HepG2 (cell line): ENCODE measurements at regions not wholly inside any gene's neighbourhood (a gene's known extent, or its start where the extent isn't known, plus 50 kb on each side); places are given as distances from the start of the nearest gene placed in this dataset.

Experiments used
- ATAC-seq: fragments of 200-7000 bp; cut with Tn5 transposase; 3 replicates; pipeline ENCODE4 v1.9.1; 2020; ENCODE audit warnings: mild to moderate bottlenecking, moderate library complexity
- BruUV-seq: library from RNA; stranded (reverse); fragments of 400-500 nt; replicated peaks from 2 replicates; lab custom pipeline; 2021; lab: Mats Ljungman, UMichigan
- CTCF ChIA-PET: fragments of 300-600 bp; formaldehyde crosslinking; extraction: SDS; loops from one replicate; lab custom pipeline; 2021; ENCODE audit warnings: low total read pairs, inconsistent platforms, low intra/inter-chr PET ratio; lab: Yijun Ruan, JAX
- POLR2A ChIA-PET: fragments of 350-600 bp; sonication (Branson Sonifier 250); formaldehyde crosslinking; loops from one replicate; lab custom pipeline; 2020; ENCODE audit warnings: antibody characterized with exemption, inconsistent platforms; lab: Yijun Ruan, JAX
- DNase-seq: peaks from one replicate; pipeline ENCODE4 v3.0.0-alpha.2; 2015; ENCODE audit warnings: low spot score
- FAIRE-seq: peaks from 3 replicates; lab custom pipeline; 2011; peaks lifted over from hg19 to GRCh38; lab: Jason Lieb, UNC
- H2AFZ ChIP-seq: one replicate; pipeline ENCODE4 v1.6.1; 2011; ENCODE audit warnings: low read length, inconsistent platforms
- H3K27ac ChIP-seq: fragments of 300-600 bp; 3 replicates; pipeline ENCODE4 v1.8.0; 2011; ENCODE audit warnings: mixed run types, mild to moderate bottlenecking, mixed read lengths, low read length, inconsistent platforms; ENCODE audit not compliant: insufficient read depth; ENCODE audit errors: extremely low read length
- H3K27me3 ChIP-seq, 2 experiments: fragments of 200-600 bp in 1 of 2; 2 replicates in 1 of 2; 3 replicates in 1 of 2; pipeline versions ENCODE4 v1.6.0 to v1.8.0; 2011; ENCODE audit warnings: low read length in 2 of 2, mild to moderate bottlenecking in 2 of 2, moderate library complexity in 2 of 2, inconsistent platforms in 1 of 2; ENCODE audit not compliant: insufficient read depth in 2 of 2, control insufficient read depth in 1 of 2
- H3K36me3 ChIP-seq, 2 experiments: fragments of 200-600 bp in 1 of 2; replicated peaks in 1 of 2; 2 replicates in 1 of 2; 3 replicates in 1 of 2; pipeline versions ENCODE4 v1.5.1 to v1.8.0; 2011; ENCODE audit warnings: low read length in 2 of 2, inconsistent platforms in 1 of 2; ENCODE audit not compliant: insufficient read depth in 2 of 2, control insufficient read depth in 1 of 2
- H3K4me1 ChIP-seq: 2 replicates; pipeline ENCODE4 v1.5.1; 2012; ENCODE audit warnings: low read length, inconsistent platforms; ENCODE audit not compliant: insufficient read depth
- H3K4me2 ChIP-seq: 2 replicates; pipeline ENCODE4 v1.6.0; 2011; ENCODE audit warnings: low read depth, low read length, inconsistent platforms
- H3K4me3 ChIP-seq, 3 experiments: fragments of 200-600 bp in 1 of 3; sonication (generic), shearing (Covaris generic) in 1 of 3; replicated peaks in 1 of 3; 2 replicates each; pipeline ENCODE4 v1.5.1; 2011 to 2016; ENCODE audit warnings: low read length in 3 of 3, inconsistent platforms in 2 of 3, low read depth in 2 of 3, mild to moderate bottlenecking in 2 of 3, control low read depth in 1 of 3, mixed read lengths in 1 of 3; ENCODE audit not compliant: insufficient read depth in 1 of 3
- H3K79me2 ChIP-seq: one replicate; pipeline ENCODE4 v1.6.1; 2011; ENCODE audit warnings: low read length, inconsistent platforms; ENCODE audit not compliant: insufficient read depth
- H3K9ac ChIP-seq: 2 replicates; pipeline ENCODE4 v1.6.0; 2011; ENCODE audit warnings: mild to moderate bottlenecking, low read depth, low read length, inconsistent platforms; ENCODE audit not compliant: insufficient read depth
- H3K9me3 ChIP-seq: 2 replicates; pipeline ENCODE4 v1.5.1; 2012; ENCODE audit warnings: mild to moderate bottlenecking, low read length
- H4K20me1 ChIP-seq: 2 replicates; pipeline ENCODE4 v1.6.0; 2011; ENCODE audit warnings: inconsistent platforms, mild to moderate bottlenecking, low read length, moderate library complexity; ENCODE audit not compliant: insufficient read depth
- FOXA3 ChIP-seq: IDR thresholded peaks from 2 replicates; pipeline ENCODE4 v1.6.1; 2016; ENCODE audit warnings: missing genetic modification reagents, missing compliant biosample characterization
- GATAD2A ChIP-seq: IDR thresholded peaks from 2 replicates; pipeline ENCODE4 v1.6.1; 2016
- GPN1 ChIP-seq: sonication (generic); formaldehyde crosslinking; IDR thresholded peaks from 2 replicates; pipeline ENCODE4 v1.5.1; 2020; ENCODE audit warnings: missing genetic modification reagents, borderline replicate concordance
- IRF2 ChIP-seq: IDR thresholded peaks from 2 replicates; pipeline ENCODE4 v1.6.1; 2018; ENCODE audit warnings: missing genetic modification reagents, missing compliant biosample characterization
- KLF6 ChIP-seq: IDR thresholded peaks from 2 replicates; pipeline ENCODE4 v1.8.0; 2016; ENCODE audit warnings: missing biosample characterization, missing genetic modification reagents
- RFX1 ChIP-seq: fragments of 450-650 bp; IDR thresholded peaks from 2 replicates; pipeline ENCODE4 v1.6.1; 2017
- SALL2 ChIP-seq: sonication (generic); formaldehyde crosslinking; IDR thresholded peaks from 2 replicates; pipeline ENCODE4 v1.8.1; 2023; ENCODE audit warnings: mild to moderate bottlenecking, missing genetic modification reagents, inconsistent platforms
- TARDBP ChIP-seq: sonication (generic); formaldehyde crosslinking; IDR thresholded peaks from 2 replicates; pipeline ENCODE4 v1.8.0; 2022; ENCODE audit warnings: mild to moderate bottlenecking, missing genetic modification reagents
- TCF12 ChIP-seq, 2 experiments: fragments of 450-650 bp in 1 of 2; sonication (generic) in 1 of 2; formaldehyde crosslinking in 1 of 2; IDR thresholded peaks; 2 replicates each; pipeline versions ENCODE4 v1.6.1 to v1.8.0; 2017 to 2022; ENCODE audit warnings: antibody characterized with exemption in 1 of 2, mild to moderate bottlenecking in 1 of 2, missing genetic modification reagents in 1 of 2, moderate library complexity in 1 of 2
- ZFYVE20 ChIP-seq: sonication (generic); formaldehyde crosslinking; IDR thresholded peaks from 2 replicates; pipeline ENCODE4 v1.8.0; 2023; ENCODE audit warnings: low read depth, mild to moderate bottlenecking, moderate library complexity, missing genetic modification reagents, borderline replicate concordance
- ZNF564 ChIP-seq: sonication (generic); formaldehyde crosslinking; IDR thresholded peaks from 2 replicates; pipeline ENCODE4 v1.8.1; 2023; ENCODE audit warnings: mild to moderate bottlenecking, missing genetic modification reagents
- ZNF709 ChIP-seq: sonication (generic); formaldehyde crosslinking; IDR thresholded peaks from 2 replicates; pipeline ENCODE4 v1.5.0; 2020; ENCODE audit warnings: mild to moderate bottlenecking, missing genetic modification reagents
- WGBS: methylation state at CpG from one replicate; pipeline ENCODE4 v1.1.6; 2017; ENCODE audit warnings: low lambda C conversion rate; 5-methylcytosine and 5-hydroxymethylcytosine counted together
- in situ Hi-C: cut with HindIII; loops from 2 replicates; pipeline ENCODE4 v1.10.0; 2017; ENCODE audit warnings: low pct_unique_long_range_greater_than_20kb; ENCODE audit not compliant: extremely low pct_ligation_motif_present
- intact Hi-C: fragments of 100-400 bp; cut with micrococcal nuclease; formaldehyde crosslinking; loops from one replicate; pipeline ENCODE4 v1.10.0; 2022; ENCODE audit not compliant: unreplicated experiment
- TF ChIP-seq, protein P1 (sequence below): sonication (generic); formaldehyde crosslinking; IDR thresholded peaks from 2 replicates; pipeline ENCODE4 v1.5.1; 2020; ENCODE audit warnings: mild to moderate bottlenecking, moderate library complexity, missing genetic modification reagents
- TF ChIP-seq, protein P2 (sequence below): sonication (generic); formaldehyde crosslinking; IDR thresholded peaks from 2 replicates; pipeline ENCODE4 v1.5.1; 2020; ENCODE audit warnings: mild to moderate bottlenecking, missing genetic modification reagents, moderate library complexity
- TF ChIP-seq, protein P3 (sequence below): sonication (generic); formaldehyde crosslinking; IDR thresholded peaks from 2 replicates; pipeline ENCODE4 v1.4.0; 2020; ENCODE audit warnings: missing genetic modification reagents
- TF ChIP-seq, protein P4 (sequence below): sonication (generic); formaldehyde crosslinking; IDR thresholded peaks from 2 replicates; pipeline ENCODE4 v1.4.0; 2020; ENCODE audit warnings: low read depth, mild to moderate bottlenecking, missing genetic modification reagents

DNA sequence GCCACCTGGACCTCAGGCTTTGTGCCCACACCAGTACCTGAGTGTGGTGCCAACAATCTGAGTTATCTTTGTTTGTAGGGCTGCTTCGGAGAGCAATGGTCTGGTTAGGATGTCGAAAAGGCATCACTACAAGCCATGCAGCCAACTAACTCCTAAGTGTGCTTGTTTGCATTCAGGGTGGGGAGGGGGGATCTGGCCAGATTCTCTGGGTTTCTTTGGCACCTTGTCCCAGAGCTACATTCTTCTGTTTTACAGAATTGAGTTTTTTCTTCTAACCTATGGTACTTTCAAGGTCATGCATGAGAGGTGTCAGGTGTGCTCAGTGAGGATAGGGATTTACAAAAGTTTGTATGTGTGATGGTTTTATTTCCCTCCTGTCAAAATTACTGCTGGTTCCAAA is 391.4 kb upstream of the RARB start:
- intact Hi-C loops = no loop called here
- H3K36me3 ChIP-seq = no peaks in the 10 kb centered on the region
- H2AFZ ChIP-seq = no peak overlapping the region
- H3K27me3 ChIP-seq = no peaks in the 10 kb centered on the region
- H3K27ac ChIP-seq = no peak overlapping the region
- no TSS peak for BruUV-seq
- FAIRE-seq = no peak
- no peak for DNase-seq
- 0% methylated on average over 1 of the region's 2 CpGs for WGBS
- ATAC-seq = no peak
- in situ Hi-C loops = no loop called here
- no peaks in the 10 kb centered on the region for H4K20me1 ChIP-seq
- H3K4me2 ChIP-seq = no peak overlapping the region
- no peak overlapping the region for H3K4me3 ChIP-seq
- POLR2A ChIA-PET = no interaction called here
- no peaks in the 10 kb centered on the region for H3K9me3 ChIP-seq
- H3K79me2 ChIP-seq = no peaks in the 10 kb centered on the region
- H3K9ac ChIP-seq = no peak overlapping the region
- CTCF ChIA-PET = no interaction called here
- H3K4me1 ChIP-seq = no peaks in the 10 kb centered on the region
- TF ChIP-seq, protein P1, sequence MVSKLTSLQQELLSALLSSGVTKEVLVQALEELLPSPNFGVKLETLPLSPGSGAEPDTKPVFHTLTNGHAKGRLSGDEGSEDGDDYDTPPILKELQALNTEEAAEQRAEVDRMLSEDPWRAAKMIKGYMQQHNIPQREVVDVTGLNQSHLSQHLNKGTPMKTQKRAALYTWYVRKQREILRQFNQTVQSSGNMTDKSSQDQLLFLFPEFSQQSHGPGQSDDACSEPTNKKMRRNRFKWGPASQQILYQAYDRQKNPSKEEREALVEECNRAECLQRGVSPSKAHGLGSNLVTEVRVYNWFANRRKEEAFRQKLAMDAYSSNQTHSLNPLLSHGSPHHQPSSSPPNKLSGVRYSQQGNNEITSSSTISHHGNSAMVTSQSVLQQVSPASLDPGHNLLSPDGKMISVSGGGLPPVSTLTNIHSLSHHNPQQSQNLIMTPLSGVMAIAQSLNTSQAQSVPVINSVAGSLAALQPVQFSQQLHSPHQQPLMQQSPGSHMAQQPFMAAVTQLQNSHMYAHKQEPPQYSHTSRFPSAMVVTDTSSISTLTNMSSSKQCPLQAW = no peak
- TF ChIP-seq KLF6 (CRISPR knock-in tag) = no peak
- no peak for TF ChIP-seq TARDBP
- TF ChIP-seq RFX1 = no peak
- TF ChIP-seq ZNF564 (CRISPR knock-in tag) = no peak
- no peak for TF ChIP-seq GPN1 (CRISPR knock-in tag)
- no peak for TF ChIP-seq IRF2 (CRISPR knock-in tag)
- no peak for TF ChIP-seq SALL2 (CRISPR knock-in tag)
- TF ChIP-seq, protein P2, sequence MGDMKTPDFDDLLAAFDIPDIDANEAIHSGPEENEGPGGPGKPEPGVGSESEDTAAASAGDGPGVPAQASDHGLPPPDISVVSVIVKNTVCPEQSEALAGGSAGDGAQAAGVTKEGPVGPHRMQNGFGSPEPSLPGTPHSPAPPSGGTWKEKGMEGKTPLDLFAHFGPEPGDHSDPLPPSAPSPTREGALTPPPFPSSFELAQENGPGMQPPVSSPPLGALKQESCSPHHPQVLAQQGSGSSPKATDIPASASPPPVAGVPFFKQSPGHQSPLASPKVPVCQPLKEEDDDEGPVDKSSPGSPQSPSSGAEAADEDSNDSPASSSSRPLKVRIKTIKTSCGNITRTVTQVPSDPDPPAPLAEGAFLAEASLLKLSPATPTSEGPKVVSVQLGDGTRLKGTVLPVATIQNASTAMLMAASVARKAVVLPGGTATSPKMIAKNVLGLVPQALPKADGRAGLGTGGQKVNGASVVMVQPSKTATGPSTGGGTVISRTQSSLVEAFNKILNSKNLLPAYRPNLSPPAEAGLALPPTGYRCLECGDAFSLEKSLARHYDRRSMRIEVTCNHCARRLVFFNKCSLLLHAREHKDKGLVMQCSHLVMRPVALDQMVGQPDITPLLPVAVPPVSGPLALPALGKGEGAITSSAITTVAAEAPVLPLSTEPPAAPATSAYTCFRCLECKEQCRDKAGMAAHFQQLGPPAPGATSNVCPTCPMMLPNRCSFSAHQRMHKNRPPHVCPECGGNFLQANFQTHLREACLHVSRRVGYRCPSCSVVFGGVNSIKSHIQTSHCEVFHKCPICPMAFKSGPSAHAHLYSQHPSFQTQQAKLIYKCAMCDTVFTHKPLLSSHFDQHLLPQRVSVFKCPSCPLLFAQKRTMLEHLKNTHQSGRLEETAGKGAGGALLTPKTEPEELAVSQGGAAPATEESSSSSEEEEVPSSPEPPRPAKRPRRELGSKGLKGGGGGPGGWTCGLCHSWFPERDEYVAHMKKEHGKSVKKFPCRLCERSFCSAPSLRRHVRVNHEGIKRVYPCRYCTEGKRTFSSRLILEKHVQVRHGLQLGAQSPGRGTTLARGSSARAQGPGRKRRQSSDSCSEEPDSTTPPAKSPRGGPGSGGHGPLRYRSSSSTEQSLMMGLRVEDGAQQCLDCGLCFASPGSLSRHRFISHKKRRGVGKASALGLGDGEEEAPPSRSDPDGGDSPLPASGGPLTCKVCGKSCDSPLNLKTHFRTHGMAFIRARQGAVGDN (CRISPR knock-in tag) = no peak
- TF ChIP-seq, protein P3, sequence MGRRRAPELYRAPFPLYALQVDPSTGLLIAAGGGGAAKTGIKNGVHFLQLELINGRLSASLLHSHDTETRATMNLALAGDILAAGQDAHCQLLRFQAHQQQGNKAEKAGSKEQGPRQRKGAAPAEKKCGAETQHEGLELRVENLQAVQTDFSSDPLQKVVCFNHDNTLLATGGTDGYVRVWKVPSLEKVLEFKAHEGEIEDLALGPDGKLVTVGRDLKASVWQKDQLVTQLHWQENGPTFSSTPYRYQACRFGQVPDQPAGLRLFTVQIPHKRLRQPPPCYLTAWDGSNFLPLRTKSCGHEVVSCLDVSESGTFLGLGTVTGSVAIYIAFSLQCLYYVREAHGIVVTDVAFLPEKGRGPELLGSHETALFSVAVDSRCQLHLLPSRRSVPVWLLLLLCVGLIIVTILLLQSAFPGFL (CRISPR knock-in tag) = no peak
- no peak for TF ChIP-seq TCF12 (IDR thresholded peaks at IDR 0.05)
- TF ChIP-seq TCF12 (CRISPR knock-in tag; IDR thresholded peaks at IDR 0.05) = no peak
- TF ChIP-seq GATAD2A (CRISPR knock-in tag) = no peak
- TF ChIP-seq ZNF709 (CRISPR knock-in tag) = no peak
- TF ChIP-seq ZFYVE20 (CRISPR knock-in tag) = no peak
- TF ChIP-seq FOXA3 = no peak
- TF ChIP-seq, protein P4, sequence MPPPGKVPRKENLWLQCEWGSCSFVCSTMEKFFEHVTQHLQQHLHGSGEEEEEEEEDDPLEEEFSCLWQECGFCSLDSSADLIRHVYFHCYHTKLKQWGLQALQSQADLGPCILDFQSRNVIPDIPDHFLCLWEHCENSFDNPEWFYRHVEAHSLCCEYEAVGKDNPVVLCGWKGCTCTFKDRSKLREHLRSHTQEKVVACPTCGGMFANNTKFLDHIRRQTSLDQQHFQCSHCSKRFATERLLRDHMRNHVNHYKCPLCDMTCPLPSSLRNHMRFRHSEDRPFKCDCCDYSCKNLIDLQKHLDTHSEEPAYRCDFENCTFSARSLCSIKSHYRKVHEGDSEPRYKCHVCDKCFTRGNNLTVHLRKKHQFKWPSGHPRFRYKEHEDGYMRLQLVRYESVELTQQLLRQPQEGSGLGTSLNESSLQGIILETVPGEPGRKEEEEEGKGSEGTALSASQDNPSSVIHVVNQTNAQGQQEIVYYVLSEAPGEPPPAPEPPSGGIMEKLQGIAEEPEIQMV (CRISPR knock-in tag) = no peak
